OCI-LY7 (cell line): ENCODE measurements at regions not wholly inside any gene's neighbourhood (a gene's known extent, or its start where the extent isn't known, plus 50 kb on each side); places are given as distances from the start of the nearest gene placed in this dataset.

Experiments used
- BruUV-seq: library from RNA; stranded (reverse); fragments of 400-500 nt; replicated peaks from 2 replicates; lab custom pipeline; 2021; lab: Mats Ljungman, UMichigan
- CTCF ChIA-PET: fragments of 300-600 bp; sonication (Branson Sonifier 250); formaldehyde crosslinking; loops from one replicate; lab custom pipeline; 2022; ENCODE audit warnings: antibody characterized with exemption; ENCODE audit not compliant: unreplicated experiment; lab: Charles Lee
- POLR2A ChIA-PET: fragments of 300-600 bp; sonication (Branson Sonifier 250); formaldehyde crosslinking; loops from one replicate; lab custom pipeline; 2022; ENCODE audit warnings: antibody characterized with exemption; lab: Charles Lee
- DNase-seq: peaks from one replicate; pipeline ENCODE4 v3.0.0-alpha.2; 2015; ENCODE audit warnings: low spot score
- H2AFZ ChIP-seq: fragments of 200-600 bp; sonication (generic), shearing (Covaris generic); 2 replicates; pipeline ENCODE4 v1.6.1; 2014; ENCODE audit warnings: mild to moderate bottlenecking, antibody characterized with exemption, low read length, moderate library complexity
- H3K27ac ChIP-seq: fragments of 200-600 bp; sonication (generic); 2 replicates; pipeline ENCODE4 v1.5.1; 2014; ENCODE audit warnings: mixed run types, low read depth, mild to moderate bottlenecking, moderate library complexity, low read length, inconsistent platforms; ENCODE audit not compliant: poor library complexity, severe bottlenecking
- H3K36me3 ChIP-seq: fragments of 200-600 bp; sonication (generic); 2 replicates; pipeline ENCODE4 v1.6.1; 2014; ENCODE audit warnings: mild to moderate bottlenecking, antibody characterized with exemption, low read length, moderate library complexity, mixed read lengths; ENCODE audit not compliant: insufficient read depth
- H3K4me1 ChIP-seq: fragments of 200-600 bp; sonication (generic); 2 replicates; pipeline ENCODE4 v1.5.1; 2014; ENCODE audit warnings: mild to moderate bottlenecking, low read length; ENCODE audit not compliant: insufficient read depth, poor library complexity, severe bottlenecking
- H3K4me2 ChIP-seq: fragments of 200-600 bp; sonication (generic); 2 replicates; pipeline ENCODE4 v1.6.1; 2014; ENCODE audit warnings: mild to moderate bottlenecking, low read length
- H3K4me3 ChIP-seq: fragments of 200-600 bp; sonication (generic); 2 replicates; pipeline ENCODE4 v1.5.1; 2014; ENCODE audit warnings: mild to moderate bottlenecking, low read depth, low read length; ENCODE audit not compliant: poor library complexity, severe bottlenecking
- H3K79me2 ChIP-seq: fragments of 200-600 bp; sonication (generic); 2 replicates; pipeline ENCODE4 v1.6.1; 2016; ENCODE audit warnings: low read depth, mild to moderate bottlenecking, low read length, moderate library complexity, mixed read lengths; ENCODE audit not compliant: insufficient read depth
- H3K9me2 ChIP-seq: fragments of 200-600 bp; sonication (generic); 2 replicates; pipeline ENCODE4 v1.6.1; 2016; ENCODE audit warnings: mild to moderate bottlenecking, low read length, mixed read lengths; ENCODE audit not compliant: insufficient read depth
- H3K9me3 ChIP-seq: fragments of 200-600 bp; sonication (generic); 2 replicates; pipeline ENCODE4 v1.6.1; 2014; ENCODE audit warnings: mild to moderate bottlenecking, mixed run types, low read length, mixed read lengths
- H4K20me1 ChIP-seq: fragments of 200-600 bp; sonication (generic); 2 replicates; pipeline ENCODE4 v1.6.1; 2014; ENCODE audit warnings: mild to moderate bottlenecking, antibody characterized with exemption, low read length, moderate library complexity, mixed read lengths; ENCODE audit not compliant: insufficient read depth
- EZH2phosphoT487 ChIP-seq: fragments of 200-600 bp; sonication (generic); IDR thresholded peaks from 2 replicates; pipeline ENCODE4 v1.6.1; 2018; ENCODE audit warnings: low read depth, borderline replicate concordance, mild to moderate bottlenecking, mixed run types, antibody characterized with exemption, low read length, moderate library complexity, mixed read lengths
- intact Hi-C: fragments of 100-400 bp; cut with micrococcal nuclease; formaldehyde crosslinking; loops from one replicate; pipeline ENCODE4 v1.10.0; 2022; ENCODE audit not compliant: unreplicated experiment
- TF ChIP-seq, protein P1 (sequence below): fragments of 200-600 bp; sonication (generic); conservative IDR thresholded peaks from 2 replicates; pipeline ENCODE4 v1.5.1; 2014; ENCODE audit warnings: mild to moderate bottlenecking, antibody characterized with exemption, low read length, moderate library complexity, mixed read lengths

DNA sequence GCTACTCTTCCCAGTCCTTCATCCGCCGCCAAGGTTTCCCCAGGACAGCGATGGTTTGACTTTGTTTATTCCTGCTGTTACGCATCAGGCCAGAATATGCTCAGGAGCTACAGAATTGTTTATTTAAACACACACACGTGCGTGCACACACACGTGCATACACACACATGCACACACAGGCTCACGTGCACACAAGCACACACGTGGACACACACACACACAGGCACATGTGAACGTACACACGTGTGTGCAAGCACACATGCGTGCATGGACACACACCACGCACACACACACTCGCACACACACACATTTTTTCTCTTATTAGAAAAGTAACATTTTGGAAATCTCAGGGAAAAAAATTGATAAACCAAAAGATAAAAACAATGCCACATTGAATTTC is 64.6 kb upstream of the UST start:
- intact Hi-C loops, result no loop called here
- TF ChIP-seq, protein P1, sequence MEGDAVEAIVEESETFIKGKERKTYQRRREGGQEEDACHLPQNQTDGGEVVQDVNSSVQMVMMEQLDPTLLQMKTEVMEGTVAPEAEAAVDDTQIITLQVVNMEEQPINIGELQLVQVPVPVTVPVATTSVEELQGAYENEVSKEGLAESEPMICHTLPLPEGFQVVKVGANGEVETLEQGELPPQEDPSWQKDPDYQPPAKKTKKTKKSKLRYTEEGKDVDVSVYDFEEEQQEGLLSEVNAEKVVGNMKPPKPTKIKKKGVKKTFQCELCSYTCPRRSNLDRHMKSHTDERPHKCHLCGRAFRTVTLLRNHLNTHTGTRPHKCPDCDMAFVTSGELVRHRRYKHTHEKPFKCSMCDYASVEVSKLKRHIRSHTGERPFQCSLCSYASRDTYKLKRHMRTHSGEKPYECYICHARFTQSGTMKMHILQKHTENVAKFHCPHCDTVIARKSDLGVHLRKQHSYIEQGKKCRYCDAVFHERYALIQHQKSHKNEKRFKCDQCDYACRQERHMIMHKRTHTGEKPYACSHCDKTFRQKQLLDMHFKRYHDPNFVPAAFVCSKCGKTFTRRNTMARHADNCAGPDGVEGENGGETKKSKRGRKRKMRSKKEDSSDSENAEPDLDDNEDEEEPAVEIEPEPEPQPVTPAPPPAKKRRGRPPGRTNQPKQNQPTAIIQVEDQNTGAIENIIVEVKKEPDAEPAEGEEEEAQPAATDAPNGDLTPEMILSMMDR, result no peak
- no peak for TF ChIP-seq EZH2phosphoT487
- no peak for DNase-seq
- no TSS peak for BruUV-seq
- Histone ChIP-seq H3K9me2 (no peaks in the 10 kb centered on the region), H3K9me3 (peaks cover 32% of the 10 kb centered on the region), H3K36me3 (no peaks in the 10 kb centered on the region; the same call in 1 of the 2 replicates), H3K4me2 (peak overlapping the region; percentile 55), H3K4me1 (peaks cover 33% of the 10 kb centered on the region), H3K79me2 (no peaks in the 10 kb centered on the region), H3K27ac (no peak overlapping the region), H3K4me3 (no peak overlapping the region), H2AFZ (no peak overlapping the region), H4K20me1 (no peaks in the 10 kb centered on the region)
- CTCF ChIA-PET, result interaction anchor here (0.9 kb wide), 1 partner anchor 11 kb away, joined by 3 read pairs; no protein-coding TSS in a partner anchor
- POLR2A ChIA-PET, result interaction anchor here (0.5 to 2.4 kb wide), 8 partner anchors 8 to 269 kb away, joined by 3 to 15 read pairs (median 4); no protein-coding TSS in a partner anchor

DNA sequence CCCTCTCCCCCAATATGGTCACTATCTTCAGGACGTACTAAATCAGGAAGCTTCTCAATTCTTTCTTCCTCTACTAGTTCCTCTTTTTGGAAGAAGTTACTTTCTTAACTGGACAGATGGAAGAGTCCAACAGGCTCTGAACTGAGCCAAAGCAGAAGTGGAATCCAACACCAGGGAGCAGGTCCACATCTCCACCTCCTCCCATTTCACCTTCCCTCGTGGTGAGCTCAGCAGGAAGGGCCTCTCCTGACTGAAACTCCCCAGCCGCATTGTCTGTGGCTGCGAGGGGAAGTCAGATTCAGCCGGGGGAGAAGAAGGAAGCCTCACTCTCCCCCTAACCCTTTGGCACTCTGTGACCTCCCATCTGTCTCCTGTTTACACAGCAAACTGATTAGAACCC is 63.8 kb upstream of the UST start:
- peak overlapping the region; percentile 55 for H3K4me2 ChIP-seq
- peak overlapping the region; percentile 92 for H2AFZ ChIP-seq
- peak overlapping the region; percentile 37 for H3K4me3 ChIP-seq
- BruUV-seq, result no TSS peak
- H3K79me2 ChIP-seq, result no peaks in the 10 kb centered on the region
- POLR2A ChIA-PET, result interaction anchor here (0.7 to 2.4 kb wide), 7 partner anchors 9 to 31 kb away, joined by 3 to 15 read pairs (median 5); no protein-coding TSS in a partner anchor
- intact Hi-C loops, result no loop called here
- peak overlapping the region; percentile 39 for H3K27ac ChIP-seq
- peaks cover 26% of the 10 kb centered on the region for H3K4me1 ChIP-seq
- TF ChIP-seq EZH2phosphoT487, result no peak
- TF ChIP-seq, protein P1, result no peak
- peak; percentile 56 for DNase-seq
- H3K9me2 ChIP-seq, result no peaks in the 10 kb centered on the region
- CTCF ChIA-PET, result interaction anchor here (0.9 kb wide), 1 partner anchor 10 kb away, joined by 3 read pairs; no protein-coding TSS in a partner anchor
- H3K36me3 ChIP-seq, result no peaks in the 10 kb centered on the region; the same call in 1 of the 2 replicates
- H3K9me3 ChIP-seq, result peaks cover 32% of the 10 kb centered on the region
- H4K20me1 ChIP-seq, result no peaks in the 10 kb centered on the region

DNA sequence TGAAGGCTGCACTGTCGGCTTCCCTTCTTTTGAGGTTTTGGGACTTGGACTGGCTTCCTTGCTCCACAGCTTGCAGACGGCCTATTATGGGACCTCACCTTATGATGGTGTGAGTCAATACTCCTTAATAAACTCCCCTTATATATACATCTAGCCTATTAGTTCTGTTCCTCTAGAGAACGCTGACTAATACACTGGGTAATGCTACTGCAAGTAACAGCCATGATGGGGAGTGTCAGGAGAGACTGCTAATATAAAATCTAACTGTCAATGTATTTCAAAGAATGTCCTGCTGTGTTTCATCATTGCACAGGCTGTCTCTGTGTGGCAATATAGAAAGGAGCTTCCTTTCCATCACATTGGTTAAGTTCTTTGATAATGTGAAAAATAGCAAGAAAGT is 57.7 kb upstream of the UST start:
- H2AFZ ChIP-seq, result no peak overlapping the region
- no peaks in the 10 kb centered on the region for H4K20me1 ChIP-seq
- ChIA-PET CTCF (no interaction called here), POLR2A (interaction anchor here (0.6 to 0.7 kb wide), 2 partner anchors 70 to 110 kb away, joined by 3 to 5 read pairs; no protein-coding TSS in a partner anchor)
- H3K9me2 ChIP-seq, result no peaks in the 10 kb centered on the region
- no peak overlapping the region for H3K27ac ChIP-seq
- intact Hi-C loops, result no loop called here
- no peak for TF ChIP-seq EZH2phosphoT487
- TF ChIP-seq, protein P1, result no peak
- no peak overlapping the region for H3K4me2 ChIP-seq
- BruUV-seq, result no TSS peak
- no peak overlapping the region for H3K4me3 ChIP-seq
- H3K36me3 ChIP-seq, result no peaks in the 10 kb centered on the region
- no peaks in the 10 kb centered on the region for H3K79me2 ChIP-seq
- peaks cover 6% of the 10 kb centered on the region; the same call in 1 of the 2 replicates for H3K9me3 ChIP-seq
- no peak for DNase-seq
- peaks cover 10% of the 10 kb centered on the region for H3K4me1 ChIP-seq
